Caki2 (cell line): ENCODE measurements at regions not wholly inside any gene's neighbourhood (a gene's known extent, or its start where the extent isn't known, plus 50 kb on each side); places are given as distances from the start of the nearest gene placed in this dataset.

ENCODE experiments used
- DNase-seq: peaks from one replicate; pipeline ENCODE4 v3.0.0-alpha.2; 2015; ENCODE audit warnings: low read depth
- in situ Hi-C: cut with HindIII; loops from 2 replicates; pipeline ENCODE4 v1.10.0; 2016; ENCODE audit warnings: low sequenced_read_pairs, low pct_unique_long_range_greater_than_20kb, mixed read lengths

DNA sequence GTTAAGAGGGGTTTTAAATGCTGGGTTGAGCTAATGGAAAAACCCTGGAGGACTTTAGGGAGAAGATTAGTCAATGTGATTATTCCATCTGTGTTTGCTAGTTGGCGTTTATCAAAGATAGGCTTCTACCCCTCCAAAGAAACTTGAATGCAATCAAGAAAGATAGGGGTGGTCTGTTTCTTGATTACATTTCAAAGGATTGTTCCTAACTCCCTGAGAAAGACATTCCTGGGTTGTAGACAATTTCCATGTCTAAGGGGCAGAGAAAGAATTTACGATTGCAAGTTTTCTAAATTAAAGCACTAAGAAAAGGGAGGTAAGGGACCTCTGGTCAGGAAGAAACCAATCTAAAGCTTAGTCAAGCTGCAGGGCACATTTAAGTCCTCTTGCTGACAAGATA is 2268.7 kb downstream of the LRRC4C start:
- in situ Hi-C loops: no loop called here
- no peak for DNase-seq

DNA sequence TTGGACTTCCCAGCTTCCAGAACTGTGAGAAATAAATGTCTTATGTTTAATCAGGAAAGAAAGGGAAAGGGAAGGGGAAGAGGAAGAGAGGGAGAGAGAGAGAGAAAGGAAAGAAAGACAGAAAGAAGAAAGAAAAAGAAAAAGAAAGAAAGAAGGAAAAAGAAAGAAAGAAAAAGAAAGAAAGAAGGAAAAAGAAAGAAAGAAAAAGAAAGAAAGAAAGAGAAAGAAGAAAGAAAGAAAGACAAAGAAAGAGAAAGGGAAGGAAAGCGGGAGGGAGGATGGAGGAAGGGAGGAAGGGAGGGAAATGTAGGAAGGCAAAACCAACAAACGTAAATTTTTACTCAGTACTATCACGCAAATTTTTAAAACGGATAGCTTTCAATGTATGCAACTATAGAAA is 2281.8 kb downstream of the LRRC4C start:
- no peak for DNase-seq
- in situ Hi-C loops: no loop called here

DNA sequence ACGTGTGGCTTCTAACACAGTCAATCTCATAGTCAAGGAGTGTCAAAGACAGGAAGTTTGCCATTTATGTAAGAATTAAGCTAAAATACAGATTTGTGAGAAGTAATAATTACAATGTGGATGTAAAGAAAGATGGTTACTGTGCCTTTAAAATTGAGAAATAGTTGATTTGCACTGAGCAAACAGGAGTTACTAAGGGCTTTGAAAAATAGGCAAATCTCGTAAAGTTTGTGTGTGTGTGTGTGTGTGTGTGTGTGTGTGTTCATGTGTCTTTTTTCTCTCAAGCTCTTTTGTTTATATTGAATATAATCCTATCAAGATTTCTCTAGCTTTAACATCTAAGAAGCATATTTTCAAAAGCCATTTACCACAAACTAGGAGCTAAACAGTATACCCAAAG is 2284.5 kb downstream of the LRRC4C start:
- in situ Hi-C loops: no loop called here
- DNase-seq: no peak

DNA sequence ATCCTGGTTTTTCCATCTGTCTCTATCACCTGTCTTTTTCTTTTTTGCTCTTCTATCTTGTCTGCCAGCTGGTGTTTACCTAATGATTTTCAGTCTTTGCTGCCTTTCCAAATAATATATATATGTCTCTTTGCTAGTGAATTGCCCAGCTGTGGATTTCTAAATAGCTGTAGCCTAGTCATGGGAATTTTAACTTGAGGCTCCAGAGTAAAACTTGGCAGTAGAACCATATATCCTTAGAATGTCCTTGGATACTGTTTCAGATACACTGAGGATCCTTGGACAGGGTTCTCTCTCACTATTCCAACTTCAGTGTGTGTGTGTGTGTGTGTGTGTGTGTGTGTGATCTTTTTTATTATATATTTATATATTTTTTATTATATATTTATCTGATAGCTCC is 2285.3 kb downstream of the LRRC4C start:
- no peak for DNase-seq
- in situ Hi-C loops: no loop called here

DNA sequence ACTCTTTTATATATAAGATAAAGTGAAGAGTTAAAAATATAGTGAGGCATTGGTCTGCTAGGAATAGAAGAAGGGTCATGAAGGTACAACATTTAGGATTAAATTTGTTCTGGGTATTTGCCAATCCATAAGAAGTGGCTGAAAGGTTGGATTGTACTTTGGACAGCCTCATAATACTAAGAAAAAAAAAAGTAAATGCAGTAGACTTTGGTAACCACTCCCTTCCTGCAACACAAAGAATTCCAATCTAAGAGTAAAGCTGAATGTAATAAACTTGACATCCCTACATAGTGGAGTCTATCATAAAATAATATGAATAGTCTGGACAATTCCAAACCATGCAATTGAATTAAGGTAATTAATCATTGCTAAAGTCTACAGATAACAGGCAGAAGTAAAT is 2294.4 kb downstream of the LRRC4C start:
- in situ Hi-C loops: no loop called here
- DNase-seq: no peak

DNA sequence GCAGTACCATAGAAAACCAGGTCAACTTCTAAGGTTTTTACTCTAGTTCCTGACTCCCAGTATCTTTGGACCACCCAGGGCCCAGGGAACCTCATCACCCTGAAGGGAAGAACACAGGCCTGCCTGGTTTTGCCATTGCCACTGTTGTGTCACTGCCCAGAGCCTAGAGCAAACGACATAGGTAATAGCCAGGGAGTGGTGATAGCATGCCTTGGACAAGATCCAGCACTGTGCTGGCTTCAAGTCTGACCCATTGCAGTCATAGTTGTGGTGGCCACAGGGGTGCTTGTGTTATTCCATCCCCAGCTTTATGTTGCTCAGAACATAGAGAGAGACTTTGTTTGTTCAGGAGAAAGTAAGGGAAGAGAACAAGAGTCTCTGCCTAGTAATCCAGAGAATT is 2310.2 kb downstream of the LRRC4C start:
- DNase-seq: no peak
- in situ Hi-C loops: no loop called here

DNA sequence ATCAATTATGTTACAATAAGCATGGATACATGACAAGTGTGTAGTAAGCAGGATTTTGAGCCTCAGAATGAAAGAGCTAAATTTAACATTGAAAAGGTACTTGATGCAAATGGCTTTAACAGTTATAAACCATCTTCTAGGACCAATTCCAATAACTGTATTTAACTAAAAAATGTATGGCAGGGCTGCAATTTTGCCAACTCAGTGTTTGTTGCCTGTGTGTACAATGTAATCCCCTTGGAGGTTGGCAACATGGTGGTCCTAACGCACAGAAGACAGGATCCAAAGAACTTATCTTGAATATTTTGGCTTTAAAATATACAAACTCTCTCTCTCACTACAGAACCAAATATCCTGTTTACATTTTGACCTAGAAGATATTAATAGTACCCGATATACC is 2314.1 kb downstream of the LRRC4C start:
- in situ Hi-C loops: no loop called here
- DNase-seq: no peak

DNA sequence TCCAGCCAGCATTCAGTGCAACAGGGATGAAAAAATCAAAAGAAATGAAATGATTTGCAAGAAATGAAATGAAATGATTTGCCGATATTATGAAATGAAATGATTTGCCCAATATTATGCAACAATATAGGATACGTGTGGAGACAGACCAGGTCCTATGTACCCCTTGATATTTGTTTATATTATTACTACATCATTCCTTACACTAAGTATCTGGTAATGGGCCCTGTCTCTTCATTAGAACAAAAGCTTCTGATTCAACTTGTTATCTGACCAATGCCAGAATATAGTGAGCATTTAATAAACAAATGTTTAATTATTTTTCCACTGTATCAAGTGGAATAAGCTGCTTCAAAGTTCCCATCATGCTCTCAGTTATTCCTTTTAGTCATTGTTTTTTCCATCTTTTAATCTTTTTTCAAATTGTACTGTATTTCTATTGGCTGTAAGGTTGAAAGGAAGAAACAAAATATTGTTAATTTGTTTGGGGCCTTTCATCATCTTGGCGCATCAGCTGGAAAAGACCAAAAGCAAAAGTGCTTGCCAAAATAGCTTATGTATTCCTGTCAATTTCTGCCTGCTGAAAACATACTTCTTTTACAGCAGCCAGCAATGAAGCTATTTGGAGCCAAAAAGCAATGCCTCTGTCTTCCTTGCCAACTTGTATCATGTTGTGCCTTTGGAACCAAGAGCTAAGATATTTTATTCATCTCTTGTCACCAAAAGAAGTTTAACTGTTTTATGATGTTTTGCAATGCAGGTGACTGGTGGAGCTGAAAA is 2314.9 kb downstream of the LRRC4C start:
- in situ Hi-C loops: no loop called here
- DNase-seq: no peak

DNA sequence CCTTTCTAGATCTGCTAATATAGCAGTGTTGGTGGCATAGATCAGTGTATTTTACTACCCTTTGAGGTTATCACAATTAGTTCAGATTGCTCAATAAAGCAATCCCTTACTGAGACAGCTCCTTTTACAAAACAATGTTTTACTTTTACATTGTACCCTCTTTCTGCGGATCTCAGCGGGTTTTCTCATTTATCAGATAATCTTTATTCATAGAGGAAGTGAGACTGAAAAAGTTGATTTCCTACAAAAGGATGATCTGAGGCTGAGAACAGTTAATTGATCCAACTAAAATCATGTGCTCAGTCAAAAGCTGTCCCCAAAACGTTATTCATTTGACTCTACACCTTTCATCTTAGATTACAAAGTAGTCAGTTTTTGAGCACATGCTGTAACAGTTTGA is 2319.9 kb downstream of the LRRC4C start:
- in situ Hi-C loops: no loop called here
- DNase-seq: no peak

DNA sequence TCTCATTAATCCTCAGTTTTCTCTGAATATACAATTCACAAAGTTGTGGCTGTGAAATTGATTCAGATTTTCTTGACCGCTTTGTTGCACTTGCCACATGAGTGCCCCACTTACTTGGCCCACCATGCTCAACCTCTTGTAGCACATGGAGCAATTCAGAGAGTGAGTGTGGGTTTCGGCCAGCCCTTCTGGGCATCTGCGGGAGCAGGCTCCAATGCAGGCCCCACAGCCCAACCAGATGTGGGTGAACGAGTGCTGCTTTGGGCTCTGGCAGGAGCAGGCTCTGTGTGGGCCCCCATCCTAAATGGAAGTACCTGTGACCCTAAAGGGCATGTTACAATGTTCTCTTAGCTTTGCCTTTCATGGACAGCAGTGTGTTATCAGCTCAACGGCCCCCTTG is 2338.6 kb downstream of the LRRC4C start:
- no peak for DNase-seq
- in situ Hi-C loops: no loop called here

DNA sequence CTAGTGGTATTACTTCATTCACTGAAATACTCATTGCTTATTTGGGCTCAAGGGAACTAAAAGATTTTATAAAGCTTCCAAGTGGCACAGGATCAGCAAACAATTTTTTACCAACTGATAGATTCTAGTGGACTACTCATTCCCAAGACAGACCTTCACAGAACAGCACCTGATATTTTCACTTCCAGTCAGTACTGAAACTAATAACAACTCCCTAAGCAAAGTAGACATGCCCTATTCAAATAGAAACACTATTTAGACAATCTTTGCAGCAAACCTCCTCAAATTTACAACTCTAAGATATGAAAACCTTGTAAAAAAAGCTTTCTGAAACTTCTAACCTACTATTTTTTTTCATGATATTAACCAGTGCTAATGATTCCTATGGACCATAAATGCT is 2345.8 kb downstream of the LRRC4C start:
- no peak for DNase-seq
- in situ Hi-C loops: no loop called here

DNA sequence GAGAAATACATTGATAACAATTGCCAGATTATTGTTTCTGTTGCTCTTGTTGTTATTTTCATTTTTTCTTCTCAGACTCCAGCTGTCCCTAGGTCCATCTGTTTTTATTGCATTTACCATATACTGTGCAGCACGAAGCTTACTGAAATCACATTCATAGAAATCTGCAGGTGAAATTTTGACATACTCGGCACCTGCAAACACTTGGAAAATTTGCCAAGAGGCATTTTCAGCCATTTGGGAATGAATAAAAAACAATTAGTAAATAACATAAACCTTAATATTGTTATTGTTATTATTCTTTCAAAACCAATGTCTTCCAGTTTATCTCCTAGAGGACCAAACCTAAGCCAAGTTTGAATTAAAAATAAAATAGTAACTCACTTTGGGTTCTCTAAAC is 2357.2 kb downstream of the LRRC4C start:
- no peak for DNase-seq
- in situ Hi-C loops: no loop called here

DNA sequence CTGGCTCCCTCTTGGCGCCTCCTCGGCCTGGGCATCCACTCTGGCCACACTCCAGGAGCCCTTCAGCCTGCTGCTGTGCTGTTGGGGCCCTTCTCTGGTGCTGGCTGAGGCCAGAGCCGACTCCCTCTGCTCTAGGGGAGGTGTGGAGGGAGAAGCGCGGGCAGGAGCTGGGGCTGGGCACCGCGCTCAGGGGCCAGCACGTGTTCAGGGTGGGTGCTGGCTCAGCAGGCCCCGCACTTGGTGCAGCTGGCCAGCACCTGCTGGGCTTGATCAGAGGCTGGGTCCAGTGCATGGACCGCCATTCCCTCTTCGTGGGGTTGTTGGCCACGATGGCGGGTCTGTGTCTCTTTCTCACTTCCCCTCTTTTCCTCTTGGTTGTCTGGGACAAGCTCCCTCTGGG is 2381.0 kb downstream of the LRRC4C start:
- in situ Hi-C loops: no loop called here
- no peak for DNase-seq

DNA sequence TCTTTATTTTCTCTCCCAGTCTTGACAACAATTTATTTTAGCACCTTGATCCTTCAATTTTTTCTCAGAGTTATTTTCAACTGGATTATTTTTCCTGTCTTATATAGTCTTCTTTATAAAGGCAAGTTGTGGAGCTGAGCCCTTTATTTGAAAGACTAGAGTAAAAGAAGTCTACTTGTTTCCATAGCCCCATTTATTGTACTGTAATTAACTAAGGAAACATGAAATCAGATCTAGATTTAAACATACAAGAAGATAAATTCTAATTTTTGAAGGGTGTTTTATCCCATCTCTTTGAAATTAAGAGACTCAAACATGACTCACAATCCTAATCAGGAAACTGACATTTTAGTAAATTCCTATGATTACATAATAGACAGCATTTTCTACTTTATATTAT is 2421.8 kb downstream of the LRRC4C start:
- no peak for DNase-seq
- in situ Hi-C loops: no loop called here

DNA sequence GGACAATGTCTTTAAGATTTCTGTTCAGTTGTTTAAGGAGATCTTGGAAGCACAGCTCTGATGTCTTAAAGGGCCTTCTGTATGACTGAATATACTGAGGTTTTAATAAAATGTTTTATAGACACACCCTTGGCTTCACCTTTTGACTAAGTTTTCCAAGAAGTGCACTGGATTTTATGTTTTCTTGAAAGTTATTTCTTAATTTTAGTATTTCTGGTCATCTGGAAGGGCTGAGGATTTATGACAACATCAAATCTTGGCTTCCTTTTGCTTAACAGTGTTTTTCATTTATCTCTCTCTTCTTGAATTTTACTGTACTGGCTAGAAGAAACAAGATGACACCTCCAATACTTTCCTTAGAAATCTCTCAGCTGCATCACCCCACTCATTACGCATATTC is 2423.4 kb downstream of the LRRC4C start:
- in situ Hi-C loops: no loop called here
- no peak for DNase-seq

DNA sequence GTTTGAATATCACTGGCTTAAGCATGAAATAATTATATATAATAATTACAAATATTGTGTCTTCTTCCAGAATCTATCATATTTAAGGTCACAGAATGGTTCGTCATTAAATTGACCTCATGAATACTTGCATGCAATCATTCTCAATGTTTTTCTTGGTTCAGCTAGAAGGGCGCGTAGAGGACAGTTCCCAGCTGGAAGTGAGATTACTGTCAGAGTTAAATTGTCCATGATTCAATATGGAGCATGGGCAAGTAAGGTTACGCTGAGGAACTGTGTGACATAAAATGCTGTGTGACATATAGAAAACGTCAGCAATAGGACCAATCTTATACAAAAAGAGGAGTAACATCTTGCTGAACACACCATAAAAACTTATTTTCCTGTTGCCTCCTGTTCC is 2423.5 kb upstream of the RAG2 start:
- no peak for DNase-seq
- in situ Hi-C loops: no loop called here

DNA sequence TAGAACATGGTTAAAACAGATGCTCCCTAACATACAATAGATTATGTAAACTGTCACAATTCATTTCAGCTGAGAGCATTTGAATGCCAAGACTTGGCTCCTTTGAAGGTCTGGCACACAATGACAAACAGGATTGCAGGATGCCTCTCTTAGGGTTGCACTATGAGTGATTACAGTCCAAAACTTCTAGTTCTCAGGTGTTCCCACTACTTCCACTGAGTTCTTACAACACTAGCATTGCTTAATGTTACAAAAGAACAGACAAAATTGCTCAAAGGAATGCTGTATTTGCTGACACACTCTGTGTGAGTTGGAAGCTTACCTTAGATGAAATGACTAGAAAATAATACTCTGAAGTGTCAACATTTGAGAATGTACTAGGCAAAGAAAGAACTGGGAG is 2413.8 kb upstream of the RAG2 start:
- no peak for DNase-seq
- in situ Hi-C loops: no loop called here

DNA sequence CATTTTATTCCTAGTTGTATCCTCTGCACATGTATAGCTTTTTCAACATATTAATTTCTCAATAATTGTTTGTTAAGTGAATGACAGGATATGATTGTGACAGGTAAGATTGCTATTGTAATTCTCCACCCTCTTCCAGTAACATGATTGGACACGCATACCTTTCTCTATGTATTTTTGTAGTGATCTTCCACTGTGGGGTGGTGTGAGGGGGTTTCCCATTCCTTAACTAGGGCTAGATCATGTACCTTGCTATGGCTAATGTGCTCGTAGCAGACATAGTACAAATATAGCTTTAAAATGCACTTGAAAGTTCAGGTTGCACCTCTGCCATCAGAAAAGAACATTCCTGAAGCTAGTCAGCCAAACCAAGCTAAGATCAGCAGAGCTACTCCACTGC is 2392.8 kb upstream of the RAG2 start:
- in situ Hi-C loops: no loop called here
- DNase-seq: no peak

DNA sequence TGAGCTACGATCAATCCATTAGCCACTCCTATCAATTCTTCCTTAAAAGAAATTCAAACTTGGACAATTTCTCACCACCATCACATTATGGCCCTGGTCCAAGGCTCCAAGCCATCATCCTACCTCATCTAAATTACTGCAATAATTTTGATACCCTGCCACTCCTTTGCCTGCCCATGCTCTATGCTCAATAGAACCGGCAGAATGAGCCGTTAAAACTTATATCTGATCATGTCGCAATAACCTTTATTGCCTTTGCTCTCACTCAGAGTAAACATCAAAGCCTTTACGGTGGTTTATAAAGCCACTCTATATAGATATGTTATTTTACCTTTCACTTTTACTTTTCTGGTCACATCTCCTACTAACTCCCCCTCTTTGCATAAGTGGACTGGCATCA is 2392.1 kb upstream of the RAG2 start:
- in situ Hi-C loops: no loop called here
- DNase-seq: no peak

DNA sequence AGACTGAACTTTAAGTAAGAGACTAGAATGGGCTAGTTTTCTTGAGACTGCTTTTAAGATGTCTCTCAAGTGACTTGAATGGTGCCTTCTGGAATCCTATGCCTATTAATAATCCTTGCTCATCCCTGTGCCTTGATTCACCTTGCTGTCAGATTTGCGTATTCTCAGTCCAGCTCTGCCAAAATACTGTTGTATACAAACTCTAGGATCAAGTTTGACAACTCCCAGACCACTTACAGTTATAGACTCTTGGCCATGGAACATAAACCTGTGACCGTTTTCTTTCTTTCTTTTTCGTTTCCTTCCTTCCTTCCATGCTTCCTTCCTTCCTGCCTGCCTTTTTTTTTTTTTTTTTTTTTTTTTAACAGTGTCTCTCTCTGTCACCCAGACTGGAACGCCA is 2390.9 kb upstream of the RAG2 start:
- DNase-seq: no peak
- in situ Hi-C loops: no loop called here

DNA sequence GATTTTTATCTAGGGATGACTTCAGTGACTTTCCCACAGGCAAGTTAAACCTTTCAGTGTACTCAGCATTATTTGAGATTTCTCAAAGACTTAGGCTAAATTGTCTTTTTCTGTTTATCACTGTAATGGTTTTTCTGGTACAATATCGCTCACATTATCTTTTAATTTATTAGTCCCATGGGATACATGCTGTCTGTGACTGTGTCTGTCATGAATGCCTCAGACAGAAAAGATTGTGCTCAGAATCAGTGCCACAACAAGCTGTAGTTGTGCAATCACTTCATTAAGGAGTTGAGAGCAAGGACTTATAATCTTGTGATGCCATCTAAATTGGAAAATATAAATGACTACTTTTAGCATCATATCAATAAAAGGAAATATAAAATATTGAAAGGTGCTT is 2374.2 kb upstream of the RAG2 start:
- DNase-seq: no peak
- in situ Hi-C loops: no loop called here
